GM12878 (cell line): ENCODE measurements at regions not wholly inside any gene's neighbourhood (a gene's known extent, or its start where the extent isn't known, plus 50 kb on each side); places are given as distances from the start of the nearest gene placed in this dataset.

Experiments used
- CTCF ChIP-seq, 3 experiments: IDR thresholded peaks in 2 of 3; conservative IDR thresholded peaks in 1 of 3; 2 replicates each; pipeline ENCODE4 v1.5.1; 2011; ENCODE audit warnings: low read depth in 3 of 3, low read length in 3 of 3, mild to moderate bottlenecking in 3 of 3, control low read depth in 2 of 3, moderate library complexity in 2 of 3, inconsistent platforms in 1 of 3, mixed read lengths in 1 of 3; ENCODE audit not compliant: control insufficient read depth in 2 of 3, insufficient read depth in 1 of 3; ENCODE audit errors: extremely low read depth in 1 of 3
- E2F4 ChIP-seq: IDR thresholded peaks from 2 replicates; pipeline ENCODE4 v1.6.1; 2012; ENCODE audit warnings: low read depth, low read length, improper control_type of control experiment
- FOS ChIP-seq: IDR thresholded peaks from 3 replicates; pipeline ENCODE4 v1.6.1; 2011; ENCODE audit warnings: borderline replicate concordance; ENCODE audit not compliant: insufficient read length; ENCODE audit errors: extremely low read depth
- MAX ChIP-seq: IDR thresholded peaks from 2 replicates; pipeline ENCODE4 v1.6.1; 2012; ENCODE audit warnings: low read depth, low read length, improper control_type of control experiment
- MTA2 ChIP-seq: fragments of 450-650 bp; IDR thresholded peaks from 2 replicates; pipeline ENCODE4 v1.6.1; 2016; ENCODE audit warnings: low read depth, mild to moderate bottlenecking, moderate library complexity
- MYC ChIP-seq: IDR thresholded peaks from 2 replicates; pipeline ENCODE4 v1.6.1; 2011; ENCODE audit warnings: mild to moderate bottlenecking, low read length, moderate library complexity, inconsistent platforms; ENCODE audit not compliant: insufficient read depth, insufficient replicate concordance, insufficient read length, severe bottlenecking
- NFIC ChIP-seq: IDR thresholded peaks from 2 replicates; pipeline ENCODE4 v1.6.1; 2012; ENCODE audit warnings: low read depth, mild to moderate bottlenecking, inconsistent platforms, low read length, moderate library complexity
- NR2C2 ChIP-seq: IDR thresholded peaks from 2 replicates; pipeline ENCODE4 v1.6.1; 2011; ENCODE audit warnings: borderline replicate concordance, low read depth; ENCODE audit not compliant: control insufficient read depth, insufficient read length
- POLR2A ChIP-seq: IDR thresholded peaks from 2 replicates; pipeline ENCODE4 v1.6.1; 2011; ENCODE audit warnings: low read depth, mild to moderate bottlenecking, low read length

GRCh38 chr6:144896289-144896688 lies 611.2 kb downstream of the UTRN start:
- no peak for TF ChIP-seq POLR2A
- no peak for TF ChIP-seq E2F4
- TF ChIP-seq FOS: no peak
- no peak for TF ChIP-seq MTA2
- no peak for TF ChIP-seq CTCF (IDR thresholded peaks at IDR 0.05 in 2 of 3, conservative IDR thresholded peaks at IDR 0.05 in 1 of 3; ENCODE audit: control insufficient read depth in 2 of 3, extremely low read depth in 1 of 3, insufficient read depth in 1 of 3, low read depth in 3 of 3, low read length in 3 of 3)
- TF ChIP-seq NFIC: no peak
- no peak for TF ChIP-seq NR2C2
- no peak for TF ChIP-seq MAX
- no peak for TF ChIP-seq MYC
